ENCODE measurements at regions not wholly inside any gene's neighbourhood (a gene's known extent, or its start where the extent isn't known, plus 50 kb on each side); places are given as distances from the start of the nearest gene placed in this dataset.

- DNase-seq (ENCODE audit: low read depth) = no peak
These were observed 652.4 kb downstream of the SLC4A3 start for GRCh38 chr2:220279840-220280239.

GRCh38 chr2:220280736-220281135 lies 653.3 kb downstream of the SLC4A3 start:
- DNase-seq (ENCODE audit: low read depth) = no peak

DNA sequence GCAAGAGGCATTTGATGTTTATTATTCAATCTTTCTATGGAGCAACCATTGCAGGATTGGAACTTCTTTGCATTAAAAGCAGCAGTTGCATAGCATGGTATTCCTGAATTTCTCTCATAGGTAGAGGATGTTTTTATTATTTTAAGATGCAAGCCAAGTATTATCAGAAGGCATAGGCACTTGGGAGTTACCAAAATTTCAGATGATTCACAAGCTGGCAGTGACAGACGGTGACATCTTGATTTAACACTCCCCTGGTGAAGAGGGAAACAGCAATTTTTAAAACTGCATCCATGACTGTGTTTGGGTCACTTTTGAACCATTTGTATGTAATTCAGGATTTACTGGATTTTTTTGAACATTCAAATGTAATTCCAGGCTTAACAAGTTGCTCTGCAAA lies 654.3 kb downstream of the SLC4A3 start:
- DNase-seq (ENCODE audit: low read depth) = no peak

GRCh38 chr2:220282236-220282635 lies 654.8 kb downstream of the SLC4A3 start:
- no peak for DNase-seq (ENCODE audit: low read depth)

DNA sequence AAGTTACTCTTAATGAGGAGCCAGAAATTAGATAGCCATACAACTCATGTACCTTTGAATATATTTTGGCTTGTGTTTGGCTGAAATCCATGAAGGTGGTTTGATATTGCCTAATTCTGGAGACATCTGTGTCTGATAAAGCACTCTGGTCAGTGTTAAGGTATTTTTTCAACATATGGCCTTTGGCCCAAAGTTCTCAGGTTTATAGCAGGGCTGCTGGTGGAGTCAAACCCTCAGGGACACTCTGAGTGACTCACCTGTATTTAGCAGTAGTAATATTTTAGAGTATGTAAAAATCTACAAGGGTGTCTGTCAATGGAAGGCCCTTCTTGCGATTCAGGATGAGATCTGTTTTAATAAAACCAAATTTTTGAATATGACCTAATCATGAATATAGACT lies 666.5 kb downstream of the SLC4A3 start:
- no peak for DNase-seq (ENCODE audit: low read depth)

DNA sequence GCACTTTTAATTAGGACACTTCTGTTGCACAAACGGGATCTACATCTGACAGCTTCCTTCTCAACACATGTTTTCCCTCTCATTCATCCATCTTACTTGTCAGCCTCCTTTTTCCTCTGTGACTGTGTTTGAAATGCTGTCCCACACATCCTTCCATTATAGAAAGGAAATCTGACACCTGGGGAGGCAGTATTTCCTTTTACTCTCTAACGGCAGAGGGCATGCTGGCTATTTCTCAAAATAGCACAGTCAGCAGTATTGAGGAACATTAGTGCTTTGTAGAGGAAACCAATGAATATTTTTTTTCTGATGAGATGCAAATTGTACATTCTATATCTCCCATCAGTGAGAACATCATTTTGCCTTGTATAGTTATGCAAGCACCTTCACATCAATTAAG lies 668.7 kb downstream of the SLC4A3 start:
- DNase-seq (ENCODE audit: low read depth) = no peak

DNA sequence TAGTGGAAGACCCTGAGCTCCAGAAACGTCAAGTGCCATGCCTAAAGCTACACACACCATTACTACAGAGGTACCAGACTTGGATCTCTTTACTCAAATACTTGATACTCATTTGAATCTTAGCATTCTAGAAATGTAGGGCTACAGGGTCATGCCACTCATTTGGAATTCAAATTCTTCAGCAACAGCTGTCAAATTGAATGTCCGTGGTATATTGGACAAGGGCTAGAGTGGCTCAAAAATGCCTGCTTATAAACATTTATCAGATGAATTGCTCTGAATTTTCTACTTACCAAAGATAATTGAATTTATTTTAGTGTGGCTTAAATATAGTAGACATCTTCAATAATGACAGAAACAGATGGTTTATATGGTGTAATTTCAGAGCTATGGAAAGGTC lies 669.7 kb downstream of the SLC4A3 start:
- no peak for DNase-seq (ENCODE audit: low read depth)

GRCh38 chr2:220300806-220301205 lies 673.4 kb downstream of the SLC4A3 start:
- no peak for DNase-seq (ENCODE audit: low read depth)

DNA sequence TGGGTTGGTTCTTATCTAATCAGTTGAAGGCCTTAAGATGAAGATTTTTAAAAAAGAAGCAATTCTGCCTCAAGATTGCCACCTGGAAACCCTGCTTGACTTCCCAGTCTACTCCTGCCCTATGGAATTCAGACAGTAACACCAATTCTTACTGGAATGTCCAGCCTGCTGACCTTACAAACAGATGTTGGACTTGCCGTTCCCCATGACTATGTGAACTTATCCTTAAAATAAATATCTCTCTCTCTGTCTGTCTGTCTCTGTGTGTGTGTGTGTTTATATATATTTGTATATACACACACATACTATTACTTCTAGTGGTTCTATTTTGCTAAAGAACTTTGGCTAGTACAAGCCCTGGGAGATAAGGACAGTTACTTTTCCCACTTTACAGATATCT lies 675.3 kb downstream of the SLC4A3 start:
- no peak for DNase-seq (ENCODE audit: low read depth)

GRCh38 chr2:220309215-220309614 lies 681.8 kb downstream of the SLC4A3 start:
- no peak for DNase-seq (ENCODE audit: low read depth)

- no peak for DNase-seq (ENCODE audit: low read depth)
These were observed 683.0 kb downstream of the SLC4A3 start for GRCh38 chr2:220310451-220310861.

DNA sequence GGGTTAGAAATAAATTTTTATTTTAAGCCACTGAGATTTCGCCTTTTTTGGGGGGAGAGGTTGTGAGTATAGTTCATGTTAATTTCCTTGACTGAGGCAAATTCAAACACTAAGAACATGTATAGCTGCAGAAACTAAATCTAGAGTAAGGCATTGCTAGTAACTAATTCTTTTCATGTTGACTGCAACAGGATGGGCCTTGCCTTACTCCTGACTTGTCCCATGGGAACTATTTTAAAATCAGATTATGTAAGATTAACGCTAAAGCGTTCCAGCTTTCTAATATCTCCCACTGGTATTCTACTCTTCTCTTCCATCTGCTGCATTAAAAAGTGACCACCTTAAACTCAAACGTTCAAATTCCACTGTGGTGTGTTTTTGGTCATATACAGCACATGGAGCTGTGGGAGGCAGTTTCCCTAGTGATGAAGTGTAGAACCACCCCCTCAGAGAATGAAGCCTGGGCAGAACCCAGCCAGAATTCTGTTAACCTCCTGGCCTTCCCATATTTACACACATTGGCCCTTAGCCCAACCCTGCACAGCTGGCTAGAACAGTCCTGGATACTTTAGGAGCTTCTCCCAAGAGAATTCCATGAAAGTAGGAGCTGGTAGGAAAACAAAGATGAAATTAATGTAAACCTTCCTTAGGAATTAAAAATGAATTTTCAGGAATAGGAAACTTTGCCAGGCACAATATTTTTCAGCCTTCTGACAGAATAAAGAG lies 687.8 kb downstream of the SLC4A3 start:
- no peak for DNase-seq (ENCODE audit: low read depth)

DNA sequence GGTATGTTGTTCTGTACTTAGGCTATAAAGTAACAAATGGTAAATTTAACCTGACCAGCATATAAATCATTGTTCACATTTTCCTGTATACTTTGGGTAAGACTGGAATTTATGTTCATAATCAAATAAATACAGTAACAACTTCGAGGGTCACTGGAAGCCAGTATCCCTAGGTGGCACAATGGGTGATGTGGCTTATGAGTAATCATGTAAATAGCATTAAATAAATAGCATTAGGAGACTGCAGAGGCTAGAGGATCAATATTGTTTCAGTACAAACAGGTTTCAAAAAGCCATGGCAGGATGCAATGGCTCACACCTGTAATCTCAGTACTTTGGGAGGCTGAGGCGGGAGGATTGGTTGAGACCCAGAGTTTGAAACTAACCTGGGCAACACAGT lies 690.6 kb downstream of the SLC4A3 start:
- no peak for DNase-seq (ENCODE audit: low read depth)

DNA sequence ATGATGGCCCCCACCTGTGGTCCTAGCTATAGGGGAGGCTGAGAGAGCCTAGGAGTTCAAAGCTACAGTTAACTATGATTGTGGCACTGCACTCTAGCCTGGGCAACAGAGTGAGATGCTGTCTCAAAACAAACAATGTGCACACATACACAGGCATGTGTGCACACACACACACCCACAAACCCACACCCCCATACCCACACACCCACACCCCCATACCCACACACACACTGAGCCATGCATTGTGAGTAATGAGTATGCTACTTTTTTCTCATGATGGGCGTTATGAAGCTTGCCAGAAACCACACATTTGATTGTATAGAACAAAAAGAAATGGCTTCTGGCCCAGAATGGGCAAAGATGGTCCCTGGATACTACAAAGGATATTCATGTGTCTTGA lies 691.1 kb downstream of the SLC4A3 start:
- DNase-seq (ENCODE audit: low read depth) = no peak

DNA sequence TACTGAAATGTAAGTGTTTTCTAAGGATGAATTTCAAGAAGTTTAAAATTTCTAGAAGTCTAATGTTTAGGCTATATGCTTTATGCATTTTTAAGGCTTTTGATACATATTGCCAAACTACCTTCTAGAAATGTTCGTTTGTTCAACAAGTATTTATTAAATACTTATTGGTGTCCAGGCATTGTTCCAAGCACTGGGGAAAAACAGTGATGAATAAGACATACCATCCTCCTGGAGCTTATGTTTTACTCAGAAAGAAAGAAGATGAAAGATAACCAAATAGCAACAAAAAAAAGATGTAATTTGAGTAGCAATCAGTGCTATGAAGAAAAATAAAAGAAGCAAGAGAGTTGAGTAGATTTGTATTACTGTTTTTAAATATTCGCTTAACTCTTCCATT lies 692.9 kb downstream of the SLC4A3 start:
- no peak for DNase-seq (ENCODE audit: low read depth)

DNA sequence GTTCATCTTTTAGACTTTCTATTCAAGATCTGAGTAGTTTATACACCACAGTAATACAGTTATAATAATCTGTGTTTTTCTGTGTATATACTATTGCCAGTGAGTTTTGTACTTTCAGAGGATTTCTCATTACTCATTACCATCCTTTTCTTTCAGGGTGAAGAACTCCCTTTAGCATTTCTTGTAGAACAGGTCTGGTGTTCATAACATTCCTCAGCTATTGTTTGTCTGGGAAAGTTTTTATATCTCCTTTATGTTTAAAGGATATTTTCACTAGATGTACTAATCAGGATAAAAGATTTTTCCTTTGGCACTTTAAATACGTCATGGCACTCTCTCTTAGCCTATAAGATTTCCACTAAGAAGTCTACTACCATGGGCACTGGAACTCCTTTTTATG lies 705.5 kb downstream of the SLC4A3 start:
- no peak for DNase-seq (ENCODE audit: low read depth)

- DNase-seq (ENCODE audit: low read depth) = no peak
These were observed 706.8 kb downstream of the SLC4A3 start for GRCh38 chr2:220334210-220334609.

DNA sequence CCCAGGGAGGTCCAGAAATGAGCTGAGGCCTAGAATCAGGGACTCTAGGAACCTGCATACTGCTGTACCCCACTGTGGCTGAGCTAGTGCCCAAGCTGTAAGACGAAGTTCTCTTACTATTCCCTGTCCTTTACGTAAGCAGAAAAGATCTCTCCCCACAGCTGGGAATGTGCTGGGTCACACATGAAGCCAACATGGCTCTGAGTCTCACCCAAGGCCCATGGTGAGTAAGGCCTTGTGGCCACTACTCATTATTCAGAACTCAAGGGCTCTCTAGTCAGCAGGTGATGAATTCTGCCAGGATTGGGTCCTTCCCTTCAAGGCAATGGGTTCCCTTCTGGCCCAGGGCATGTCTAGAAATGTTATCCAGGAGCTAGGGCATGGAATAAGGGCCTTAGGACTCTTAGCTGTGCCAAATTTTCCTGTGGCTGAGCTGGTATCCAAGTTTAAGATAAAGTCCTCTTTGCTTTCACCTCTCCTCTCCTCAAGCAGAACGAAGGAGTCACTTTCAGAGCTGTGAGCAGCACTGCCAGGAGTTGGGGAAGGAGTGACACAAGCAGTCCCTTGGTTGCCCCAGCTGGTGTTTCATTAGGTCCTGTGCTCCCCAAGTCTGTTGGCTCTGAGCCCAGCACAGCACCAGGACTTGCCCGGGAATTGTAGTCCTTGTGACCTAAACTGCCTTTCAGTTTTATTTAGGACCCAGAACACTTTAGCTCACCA lies 707.6 kb downstream of the SLC4A3 start:
- DNase-seq (ENCODE audit: low read depth) = no peak

DNA sequence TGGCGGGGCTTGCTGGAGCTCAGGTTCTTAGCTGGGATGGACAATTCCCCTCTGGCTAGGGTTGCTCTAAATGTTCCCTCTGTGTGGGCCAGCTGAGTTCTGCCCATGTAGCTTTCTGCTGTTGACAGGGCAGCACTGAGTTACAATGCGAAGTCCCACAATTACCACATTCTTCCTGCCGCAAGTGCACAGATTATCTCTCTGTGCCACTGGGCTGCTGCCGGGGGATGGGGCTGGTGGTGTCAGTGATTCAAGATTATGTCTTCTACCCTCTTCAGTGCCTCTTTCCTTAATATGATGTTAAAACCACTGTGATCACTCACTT lies 708.1 kb downstream of the SLC4A3 start:
- no peak for DNase-seq (ENCODE audit: low read depth)

DNA sequence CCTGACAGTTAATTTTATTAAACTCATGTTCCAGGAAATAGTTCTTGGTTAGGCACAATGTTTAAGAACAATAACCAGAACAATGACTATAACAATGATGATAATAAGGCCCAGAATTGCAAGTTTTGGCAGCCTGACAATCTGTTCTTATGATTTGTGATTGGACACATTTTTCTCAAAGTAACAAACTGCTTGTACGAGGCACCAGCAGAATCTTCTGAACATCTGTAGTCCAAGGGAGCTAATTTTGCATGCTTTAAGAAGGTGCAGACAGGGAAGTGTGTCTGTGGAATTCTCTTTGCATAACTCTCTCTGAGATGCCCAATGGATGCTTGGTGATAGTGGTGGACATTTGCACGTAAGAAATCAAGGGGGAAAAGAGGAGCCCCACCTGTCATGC lies 709.3 kb downstream of the SLC4A3 start:
- DNase-seq (ENCODE audit: low read depth) = no peak

DNA sequence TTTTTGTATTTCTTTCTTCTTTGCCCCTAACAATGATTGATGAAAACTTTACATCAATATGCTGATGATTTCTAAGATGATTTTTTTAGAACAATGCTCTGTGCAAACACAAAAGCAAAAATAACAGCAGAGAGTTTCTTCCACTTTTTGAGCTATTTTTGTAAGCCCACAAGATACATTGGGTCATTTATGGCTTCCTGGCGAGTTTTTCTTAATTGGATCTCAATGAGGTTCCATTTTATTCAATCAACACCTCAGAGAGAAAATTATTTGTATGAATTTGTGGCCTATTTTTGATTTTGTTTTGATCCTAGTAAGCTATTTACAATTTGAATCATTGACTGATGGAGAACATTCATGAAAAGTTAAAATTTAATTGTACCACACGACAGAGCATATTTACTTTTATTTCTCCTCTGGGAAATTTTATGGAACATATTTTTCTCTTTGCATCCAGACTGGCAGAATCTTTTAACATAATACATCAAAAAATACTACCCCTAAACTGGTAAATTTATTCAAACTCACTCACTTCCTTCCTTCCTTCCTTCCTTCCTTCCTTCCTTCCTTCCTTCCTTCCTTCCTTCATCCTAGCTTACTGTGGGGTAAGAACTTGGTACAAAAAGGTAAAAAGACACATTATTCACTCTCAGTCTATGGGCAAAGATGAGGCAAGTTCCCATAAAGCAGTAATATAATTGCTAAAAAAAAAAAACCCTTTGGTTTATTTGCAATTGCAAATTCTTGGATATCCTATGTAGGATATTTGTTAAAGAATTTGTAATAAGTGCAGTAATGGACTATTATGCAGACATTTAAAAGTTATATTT lies 710.4 kb downstream of the SLC4A3 start:
- DNase-seq (ENCODE audit: low read depth) = no peak

DNA sequence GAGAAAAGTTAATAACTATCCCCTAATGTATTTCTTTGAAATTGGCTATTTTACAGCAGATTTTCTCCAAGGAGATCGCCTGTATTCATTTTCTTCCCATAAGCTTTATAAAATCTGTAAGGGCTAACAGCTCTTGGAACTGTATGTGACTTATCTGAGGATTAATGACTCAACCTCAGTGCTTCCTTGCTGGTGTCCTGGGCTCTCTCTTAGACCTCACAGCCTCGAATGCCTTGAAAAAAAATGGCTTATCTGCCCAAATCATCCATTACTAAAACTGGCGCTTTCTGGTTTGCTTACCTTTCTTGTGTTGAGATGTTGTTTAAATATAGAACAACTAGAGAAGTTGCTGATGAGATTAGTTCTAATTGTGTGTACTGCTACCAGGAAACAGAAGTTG lies 713.6 kb downstream of the SLC4A3 start:
- DNase-seq (ENCODE audit: low read depth) = no peak

- no peak for DNase-seq (ENCODE audit: low read depth)
These were observed 719.5 kb downstream of the SLC4A3 start for GRCh38 chr2:220346919-220347318.
